ENCODE measurements at regions not wholly inside any gene's neighbourhood (a gene's known extent, or its start where the extent isn't known, plus 50 kb on each side); places are given as distances from the start of the nearest gene placed in this dataset.

GRCh38 chr1:208767816-208768215, 523.6 kb upstream of the PLXNA2 start:
- Mint-ChIP-seq H3K4me3 (no peak overlapping the region), H3K9me3 (no peaks in the 10 kb centered on the region), H3K4me1 (ENCODE audit: low read depth) (no peaks in the 10 kb centered on the region), H3K27me3 (ENCODE audit: low read depth) (no peaks in the 10 kb centered on the region), H3K27ac (no peak overlapping the region), H3K36me3 (ENCODE audit: low read depth) (no peaks in the 10 kb centered on the region)

GRCh38 chr1:208772891-208773290, 528.7 kb upstream of the PLXNA2 start:
- no peak overlapping the region for H3K27ac Mint-ChIP-seq
- no peaks in the 10 kb centered on the region for H3K36me3 Mint-ChIP-seq (ENCODE audit: low read depth)
- no peaks in the 10 kb centered on the region for H3K9me3 Mint-ChIP-seq
- no peak overlapping the region for H3K4me3 Mint-ChIP-seq
- no peaks in the 10 kb centered on the region for H3K4me1 Mint-ChIP-seq (ENCODE audit: low read depth)
- H3K27me3 Mint-ChIP-seq (ENCODE audit: low read depth): no peaks in the 10 kb centered on the region

GRCh38 chr1:208775841-208776240, 531.7 kb upstream of the PLXNA2 start:
- no peaks in the 10 kb centered on the region for H3K4me1 Mint-ChIP-seq (ENCODE audit: low read depth)
- H3K4me3 Mint-ChIP-seq: no peak overlapping the region

GRCh38 chr1:208778417-208778816, 534.2 kb upstream of the PLXNA2 start:
- H3K9me3 Mint-ChIP-seq: no peaks in the 10 kb centered on the region
- H3K27ac Mint-ChIP-seq: no peak overlapping the region
- H3K4me3 Mint-ChIP-seq: no peak overlapping the region
- no peaks in the 10 kb centered on the region for H3K27me3 Mint-ChIP-seq (ENCODE audit: low read depth)
- no peaks in the 10 kb centered on the region for H3K4me1 Mint-ChIP-seq (ENCODE audit: low read depth)
- H3K36me3 Mint-ChIP-seq (ENCODE audit: low read depth): no peaks in the 10 kb centered on the region

More at GRCh38 chr1:208775841-208776240, 531.7 kb upstream of the PLXNA2 start:
- no peaks in the 10 kb centered on the region for H3K36me3 Mint-ChIP-seq (ENCODE audit: low read depth)
- H3K9me3 Mint-ChIP-seq: no peaks in the 10 kb centered on the region
- no peaks in the 10 kb centered on the region for H3K27me3 Mint-ChIP-seq (ENCODE audit: low read depth)
- H3K27ac Mint-ChIP-seq: no peak overlapping the region

- H3K36me3 Mint-ChIP-seq (ENCODE audit: low read depth): no peaks in the 10 kb centered on the region
- H3K27ac Mint-ChIP-seq: no peak overlapping the region
- no peaks in the 10 kb centered on the region for H3K9me3 Mint-ChIP-seq
- no peaks in the 10 kb centered on the region for H3K4me1 Mint-ChIP-seq (ENCODE audit: low read depth)
- H3K4me3 Mint-ChIP-seq: no peak overlapping the region
- H3K27me3 Mint-ChIP-seq (ENCODE audit: low read depth): no peaks in the 10 kb centered on the region
These were observed 537.3 kb upstream of the PLXNA2 start for GRCh38 chr1:208781391-208782045.

- no peak overlapping the region for H3K27ac Mint-ChIP-seq
- H3K36me3 Mint-ChIP-seq (ENCODE audit: low read depth): no peaks in the 10 kb centered on the region
- no peaks in the 10 kb centered on the region for H3K27me3 Mint-ChIP-seq (ENCODE audit: low read depth)
These were observed 538.0 kb upstream of the PLXNA2 start for GRCh38 chr1:208782186-208782585.

GRCh38 chr1:208785629-208786028, 541.4 kb upstream of the PLXNA2 start:
- no peaks in the 10 kb centered on the region for H3K27me3 Mint-ChIP-seq (ENCODE audit: low read depth)
- H3K27ac Mint-ChIP-seq: no peak overlapping the region
- H3K4me1 Mint-ChIP-seq (ENCODE audit: low read depth): no peaks in the 10 kb centered on the region
- no peaks in the 10 kb centered on the region for H3K36me3 Mint-ChIP-seq (ENCODE audit: low read depth)
- no peaks in the 10 kb centered on the region for H3K9me3 Mint-ChIP-seq
- H3K4me3 Mint-ChIP-seq: no peak overlapping the region

More at GRCh38 chr1:208782186-208782585, 538.0 kb upstream of the PLXNA2 start:
- H3K4me3 Mint-ChIP-seq: no peak overlapping the region
- no peaks in the 10 kb centered on the region for H3K4me1 Mint-ChIP-seq (ENCODE audit: low read depth)
- no peaks in the 10 kb centered on the region for H3K9me3 Mint-ChIP-seq

- Mint-ChIP-seq H3K27ac (no peak overlapping the region), H3K9me3 (no peaks in the 10 kb centered on the region)
These were observed 543.0 kb upstream of the PLXNA2 start for GRCh38 chr1:208787219-208787618.

GRCh38 chr1:208788013-208788540, 543.9 kb upstream of the PLXNA2 start:
- no peak overlapping the region for H3K4me3 Mint-ChIP-seq
- H3K9me3 Mint-ChIP-seq: no peaks in the 10 kb centered on the region
- H3K4me1 Mint-ChIP-seq (ENCODE audit: low read depth): no peaks in the 10 kb centered on the region
- H3K27ac Mint-ChIP-seq: no peak overlapping the region
- no peaks in the 10 kb centered on the region for H3K36me3 Mint-ChIP-seq (ENCODE audit: low read depth)
- no peaks in the 10 kb centered on the region for H3K27me3 Mint-ChIP-seq (ENCODE audit: low read depth)

More at GRCh38 chr1:208787219-208787618, 543.0 kb upstream of the PLXNA2 start:
- Mint-ChIP-seq H3K4me1 (ENCODE audit: low read depth) (no peaks in the 10 kb centered on the region), H3K36me3 (ENCODE audit: low read depth) (no peaks in the 10 kb centered on the region), H3K4me3 (no peak overlapping the region), H3K27me3 (ENCODE audit: low read depth) (no peaks in the 10 kb centered on the region)

GRCh38 chr1:208791456-208791855, 547.3 kb upstream of the PLXNA2 start:
- H3K4me3 Mint-ChIP-seq: no peak overlapping the region
- H3K36me3 Mint-ChIP-seq (ENCODE audit: low read depth): no peaks in the 10 kb centered on the region
- H3K9me3 Mint-ChIP-seq: no peaks in the 10 kb centered on the region
- no peaks in the 10 kb centered on the region for H3K27me3 Mint-ChIP-seq (ENCODE audit: low read depth)
- H3K27ac Mint-ChIP-seq: no peak overlapping the region
- H3K4me1 Mint-ChIP-seq (ENCODE audit: low read depth): no peaks in the 10 kb centered on the region

GRCh38 chr1:208793861-208794345, 549.7 kb upstream of the PLXNA2 start:
- no peak overlapping the region for H3K27ac Mint-ChIP-seq
- H3K4me3 Mint-ChIP-seq: no peak overlapping the region

GRCh38 chr1:208799186-208799585, 555.0 kb upstream of the PLXNA2 start:
- Mint-ChIP-seq H3K27ac (no peak overlapping the region), H3K27me3 (ENCODE audit: low read depth) (no peaks in the 10 kb centered on the region), H3K4me1 (ENCODE audit: low read depth) (no peaks in the 10 kb centered on the region), H3K36me3 (ENCODE audit: low read depth) (no peaks in the 10 kb centered on the region), H3K4me3 (no peak overlapping the region), H3K9me3 (no peaks in the 10 kb centered on the region)

More at GRCh38 chr1:208793861-208794345, 549.7 kb upstream of the PLXNA2 start:
- H3K4me1 Mint-ChIP-seq (ENCODE audit: low read depth): no peaks in the 10 kb centered on the region
- H3K36me3 Mint-ChIP-seq (ENCODE audit: low read depth): no peaks in the 10 kb centered on the region
- no peaks in the 10 kb centered on the region for H3K27me3 Mint-ChIP-seq (ENCODE audit: low read depth)
- H3K9me3 Mint-ChIP-seq: no peaks in the 10 kb centered on the region

GRCh38 chr1:208803011-208803811, 559.0 kb upstream of the PLXNA2 start:
- Mint-ChIP-seq H3K4me1 (ENCODE audit: low read depth) (no peaks in the 10 kb centered on the region), H3K9me3 (no peaks in the 10 kb centered on the region), H3K27ac (no peak overlapping the region), H3K4me3 (no peak overlapping the region), H3K36me3 (ENCODE audit: low read depth) (no peaks in the 10 kb centered on the region), H3K27me3 (ENCODE audit: low read depth) (no peaks in the 10 kb centered on the region)

- no peak overlapping the region for H3K27ac Mint-ChIP-seq
- H3K4me3 Mint-ChIP-seq: no peak overlapping the region
- no peaks in the 10 kb centered on the region for H3K36me3 Mint-ChIP-seq (ENCODE audit: low read depth)
- no peaks in the 10 kb centered on the region for H3K4me1 Mint-ChIP-seq (ENCODE audit: low read depth)
- no peaks in the 10 kb centered on the region for H3K27me3 Mint-ChIP-seq (ENCODE audit: low read depth)
- no peaks in the 10 kb centered on the region for H3K9me3 Mint-ChIP-seq
These were observed 563.4 kb upstream of the PLXNA2 start for GRCh38 chr1:208807446-208808127.

Data from T-helper 1 cell treated with Interleukin-12 subunit alpha and Interleukin-12 subunit beta and Interleukin-4 antibody, amounts not matched to agents 30 μg/mL and 1 μg/mL, for 36 hours (primary cell).